ENCODE measurements at regions not wholly inside any gene's neighbourhood (a gene's known extent, or its start where the extent isn't known, plus 50 kb on each side); places are given as distances from the start of the nearest gene placed in this dataset.
A peak's percentile ranks its signal among the peaks of the same experiment; 100 is the strongest.

GRCh38 chr6:113411011-113411410 lies 446.1 kb upstream of the MARCKS start:
- peak overlapping the region; percentile 77 for H2AFZ ChIP-seq (ENCODE audit: low read depth, low read length, poor library complexity, severe bottlenecking)
- ChIA-PET CTCF (no interaction called here), POLR2A (no interaction called here), RAD21 (ENCODE audit: low non-redundant PET in 1 of 2, low total read pairs in 2 of 2, uncharacterized antibody in 2 of 2, unreplicated experiment in 2 of 2) (no interaction called here)
- ATAC-seq (no peak), DNase-seq (ENCODE audit: low read depth, low spot score) (no peak)
- H3K9me3 ChIP-seq (ENCODE audit: control insufficient read depth in 1 of 2, insufficient read depth in 1 of 2, low read depth in 1 of 2, low read length in 2 of 2), result no peaks in the 10 kb centered on the region
- no peaks in the 10 kb centered on the region for H3K27me3 ChIP-seq (ENCODE audit: insufficient read depth, low read length)
- H3K9ac ChIP-seq (ENCODE audit: low read length), result no peak overlapping the region
- no TSS peak for BruUV-seq (replicated peaks)
- no peak for TF ChIP-seq ZFX (IDR thresholded peaks at IDR 0.05)
- TF ChIP-seq POLR2A (IDR thresholded peaks at IDR 0.05; ENCODE audit: borderline replicate concordance, extremely low read depth, insufficient read depth, insufficient read length), result no peak
- no peak for TF ChIP-seq YY1 (IDR thresholded peaks at IDR 0.05; ENCODE audit: extremely low read depth, insufficient replicate concordance, low read depth, low read length)
- no peak for TF ChIP-seq EGR1 (IDR thresholded peaks at IDR 0.05; ENCODE audit: low read depth)
- TF ChIP-seq FOSL1 (IDR thresholded peaks at IDR 0.05; ENCODE audit: low read depth), result no peak
- no peak for TF ChIP-seq ZNF274 (IDR thresholded peaks at IDR 0.05; ENCODE audit: low read depth, low read length)
- no peak for TF ChIP-seq SIN3A (IDR thresholded peaks at IDR 0.05; ENCODE audit: low read depth)
- no peak for TF ChIP-seq SP1 (IDR thresholded peaks at IDR 0.05; ENCODE audit: low read depth)
- no peak for TF ChIP-seq TCF7L2 (IDR thresholded peaks at IDR 0.05; ENCODE audit: borderline replicate concordance, extremely low read depth, insufficient read depth, insufficient read length)
- no peak for TF ChIP-seq MAX (IDR thresholded peaks at IDR 0.05)
- TF ChIP-seq POLR2AphosphoS5 (IDR thresholded peaks at IDR 0.05; ENCODE audit: low read depth, low read length), result no peak
- TF ChIP-seq CBX3 (IDR thresholded peaks at IDR 0.05; ENCODE audit: low read depth), result no peak
- TF ChIP-seq REST (IDR thresholded peaks at IDR 0.05; ENCODE audit: low read depth), result no peak
- TF ChIP-seq, protein P1, sequence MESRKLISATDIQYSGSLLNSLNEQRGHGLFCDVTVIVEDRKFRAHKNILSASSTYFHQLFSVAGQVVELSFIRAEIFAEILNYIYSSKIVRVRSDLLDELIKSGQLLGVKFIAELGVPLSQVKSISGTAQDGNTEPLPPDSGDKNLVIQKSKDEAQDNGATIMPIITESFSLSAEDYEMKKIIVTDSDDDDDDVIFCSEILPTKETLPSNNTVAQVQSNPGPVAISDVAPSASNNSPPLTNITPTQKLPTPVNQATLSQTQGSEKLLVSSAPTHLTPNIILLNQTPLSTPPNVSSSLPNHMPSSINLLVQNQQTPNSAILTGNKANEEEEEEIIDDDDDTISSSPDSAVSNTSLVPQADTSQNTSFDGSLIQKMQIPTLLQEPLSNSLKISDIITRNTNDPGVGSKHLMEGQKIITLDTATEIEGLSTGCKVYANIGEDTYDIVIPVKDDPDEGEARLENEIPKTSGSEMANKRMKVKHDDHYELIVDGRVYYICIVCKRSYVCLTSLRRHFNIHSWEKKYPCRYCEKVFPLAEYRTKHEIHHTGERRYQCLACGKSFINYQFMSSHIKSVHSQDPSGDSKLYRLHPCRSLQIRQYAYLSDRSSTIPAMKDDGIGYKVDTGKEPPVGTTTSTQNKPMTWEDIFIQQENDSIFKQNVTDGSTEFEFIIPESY (IDR thresholded peaks at IDR 0.05; ENCODE audit: extremely low read depth, insufficient replicate concordance, low read length), result no peak
- TF ChIP-seq EZH2phosphoT487 (IDR thresholded peaks at IDR 0.05; ENCODE audit: borderline replicate concordance), result no peak
- no peak for TF ChIP-seq CEBPB (IDR thresholded peaks at IDR 0.05; ENCODE audit: low read depth)
- TF ChIP-seq SRF (IDR thresholded peaks at IDR 0.05; ENCODE audit: low read depth), result no peak
- TF ChIP-seq CTCF (IDR thresholded peaks at IDR 0.05 in 2 of 3, conservative IDR thresholded peaks at IDR 0.05 in 1 of 3; ENCODE audit: borderline replicate concordance in 1 of 3, insufficient read depth in 1 of 3, low read depth in 2 of 3, low read length in 2 of 3), result no peak
- intact Hi-C loops (cut with micrococcal nuclease), result loop anchor here (5.0 kb wide), 2 partner anchors 466 to 629 kb away; no protein-coding TSS in a partner anchor
- H3K9me2 ChIP-seq (ENCODE audit: insufficient read depth), result no peaks in the 10 kb centered on the region
- no peak overlapping the region for H3K4me3 ChIP-seq (replicated peaks in 1 of 2; ENCODE audit: low read depth in 1 of 2, low read length in 2 of 2)
- peaks cover 6 to 29% of the 10 kb centered on the region in 2 experiments; a peak in 3 of 4 replicates for H3K4me1 ChIP-seq (ENCODE audit: control insufficient read depth in 1 of 2, insufficient read depth in 2 of 2, low read length in 2 of 2)
- H3K79me2 ChIP-seq (ENCODE audit: insufficient read depth, low read length), result no peaks in the 10 kb centered on the region
- no peaks in the 10 kb centered on the region for H3K36me3 ChIP-seq (ENCODE audit: control insufficient read depth in 1 of 2, insufficient read depth in 2 of 2, low read length in 2 of 2)
- no peaks in the 10 kb centered on the region for H4K20me1 ChIP-seq (ENCODE audit: insufficient read depth)
- no peak overlapping the region for H3K4me2 ChIP-seq (ENCODE audit: low read length)
- H3K27ac ChIP-seq (ENCODE audit: low read depth, low read length), result no peak overlapping the region
